Kidney epithelial cell (primary cell): ENCODE measurements at regions not wholly inside any gene's neighbourhood (a gene's known extent, or its start where the extent isn't known, plus 50 kb on each side); places are given as distances from the start of the nearest gene placed in this dataset.

ENCODE experiments used
- DNase-seq: peaks from one replicate; pipeline ENCODE4 v3.0.0-alpha.2; 2010; ENCODE audit warnings: low read depth
- H3K27me3 ChIP-seq: 2 replicates; pipeline ENCODE4 v1.6.0; 2011; ENCODE audit warnings: low read length; ENCODE audit not compliant: control insufficient read depth, insufficient read depth
- H3K36me3 ChIP-seq: 2 replicates; pipeline ENCODE4 v1.5.1; 2011; ENCODE audit warnings: low read length; ENCODE audit not compliant: control insufficient read depth, insufficient read depth
- H3K4me3 ChIP-seq: 2 replicates; pipeline ENCODE4 v1.5.1; 2011; ENCODE audit warnings: low read depth, mild to moderate bottlenecking, control low read depth, low read length
- TF ChIP-seq, protein P1 (sequence below): IDR thresholded peaks from 2 replicates; pipeline ENCODE4 v1.5.1; 2011; ENCODE audit warnings: mild to moderate bottlenecking, moderate library complexity, low read length, control low read depth, inconsistent platforms; ENCODE audit not compliant: insufficient read depth, poor library complexity, severe bottlenecking

DNA sequence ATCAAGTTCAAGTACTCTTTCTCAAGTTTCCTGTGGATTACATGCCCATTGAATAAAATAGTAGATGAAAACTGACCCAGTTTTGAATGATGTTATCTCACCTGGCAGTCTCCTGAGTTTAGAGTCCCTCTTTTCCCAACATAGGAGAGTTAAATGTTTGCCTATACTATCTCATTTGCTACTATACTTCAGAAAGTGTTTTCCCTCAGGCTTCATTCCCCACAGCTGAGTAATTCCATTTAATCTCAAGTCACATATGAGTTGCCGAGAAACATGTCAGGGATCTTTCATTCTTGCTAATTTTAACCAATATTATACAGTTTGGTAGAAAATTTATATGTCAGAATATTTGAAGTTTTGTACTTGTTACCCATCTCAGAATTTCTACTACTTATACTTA, 150.4 kb upstream of the CDH19 start:
- Histone ChIP-seq H3K27me3 (no peaks in the 10 kb centered on the region), H3K36me3 (no peaks in the 10 kb centered on the region), H3K4me3 (no peak overlapping the region)
- TF ChIP-seq, protein P1, sequence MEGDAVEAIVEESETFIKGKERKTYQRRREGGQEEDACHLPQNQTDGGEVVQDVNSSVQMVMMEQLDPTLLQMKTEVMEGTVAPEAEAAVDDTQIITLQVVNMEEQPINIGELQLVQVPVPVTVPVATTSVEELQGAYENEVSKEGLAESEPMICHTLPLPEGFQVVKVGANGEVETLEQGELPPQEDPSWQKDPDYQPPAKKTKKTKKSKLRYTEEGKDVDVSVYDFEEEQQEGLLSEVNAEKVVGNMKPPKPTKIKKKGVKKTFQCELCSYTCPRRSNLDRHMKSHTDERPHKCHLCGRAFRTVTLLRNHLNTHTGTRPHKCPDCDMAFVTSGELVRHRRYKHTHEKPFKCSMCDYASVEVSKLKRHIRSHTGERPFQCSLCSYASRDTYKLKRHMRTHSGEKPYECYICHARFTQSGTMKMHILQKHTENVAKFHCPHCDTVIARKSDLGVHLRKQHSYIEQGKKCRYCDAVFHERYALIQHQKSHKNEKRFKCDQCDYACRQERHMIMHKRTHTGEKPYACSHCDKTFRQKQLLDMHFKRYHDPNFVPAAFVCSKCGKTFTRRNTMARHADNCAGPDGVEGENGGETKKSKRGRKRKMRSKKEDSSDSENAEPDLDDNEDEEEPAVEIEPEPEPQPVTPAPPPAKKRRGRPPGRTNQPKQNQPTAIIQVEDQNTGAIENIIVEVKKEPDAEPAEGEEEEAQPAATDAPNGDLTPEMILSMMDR = no peak
- DNase-seq = no peak

- Histone ChIP-seq H3K27me3 (no peaks in the 10 kb centered on the region), H3K4me3 (no peak overlapping the region), H3K36me3 (no peaks in the 10 kb centered on the region)
- DNase-seq = no peak
- TF ChIP-seq, protein P1 = no peak
Measured at GRCh38 chr18:66752733-66753132, 148.8 kb upstream of the CDH19 start.

DNA sequence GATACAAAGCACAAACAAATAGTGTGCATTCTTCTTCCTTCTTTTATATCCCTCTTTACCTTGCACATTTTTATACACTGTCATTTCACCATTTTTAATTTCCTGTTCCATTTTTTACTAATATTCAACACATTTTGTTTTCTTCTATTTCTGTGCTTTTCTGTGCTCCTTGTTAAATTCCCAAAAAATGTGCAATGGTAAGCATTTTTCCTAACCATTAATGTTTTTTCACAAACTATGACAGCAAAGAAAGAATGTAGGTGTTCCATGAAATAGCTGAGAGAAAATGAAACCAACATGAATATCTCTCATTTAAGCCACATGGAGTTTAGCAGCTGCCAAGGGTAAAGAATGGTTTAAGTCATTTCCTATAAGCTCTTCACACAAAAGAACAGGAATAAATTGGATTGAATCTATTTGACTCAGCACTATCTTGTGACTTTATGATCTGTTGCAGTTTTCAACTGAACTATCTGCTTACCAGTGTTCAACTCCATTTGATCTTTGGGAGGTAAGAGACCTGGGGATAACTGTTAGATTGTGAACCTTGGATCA, 145.7 kb upstream of the CDH19 start:
- Histone ChIP-seq H3K27me3 (no peaks in the 10 kb centered on the region), H3K4me3 (no peak overlapping the region), H3K36me3 (no peaks in the 10 kb centered on the region)
- DNase-seq = no peak
- TF ChIP-seq, protein P1 = no peak

GRCh38 chr18:66749030-66749429, 145.1 kb upstream of the CDH19 start:
- no peak overlapping the region for H3K4me3 ChIP-seq
- DNase-seq = no peak
- no peaks in the 10 kb centered on the region for H3K36me3 ChIP-seq
- no peaks in the 10 kb centered on the region for H3K27me3 ChIP-seq
- TF ChIP-seq, protein P1 = no peak

GRCh38 chr18:66742832-66743231, 138.9 kb upstream of the CDH19 start:
- H3K36me3 ChIP-seq = no peaks in the 10 kb centered on the region
- no peak for DNase-seq
- TF ChIP-seq, protein P1 = no peak
- H3K4me3 ChIP-seq = no peak overlapping the region
- H3K27me3 ChIP-seq = no peaks in the 10 kb centered on the region

- no peaks in the 10 kb centered on the region for H3K27me3 ChIP-seq
- H3K4me3 ChIP-seq = no peak overlapping the region
- no peaks in the 10 kb centered on the region for H3K36me3 ChIP-seq
- TF ChIP-seq, protein P1 = no peak
- no peak for DNase-seq
Measured at GRCh38 chr18:66735933-66736332, 132.0 kb upstream of the CDH19 start.
